ENCODE measurements at regions not wholly inside any gene's neighbourhood (a gene's known extent, or its start where the extent isn't known, plus 50 kb on each side); places are given as distances from the start of the nearest gene placed in this dataset.

- peak overlapping the region; percentile 21 for H3K4me2 ChIP-seq (replicated peaks; ENCODE audit: extremely low read depth, low read length, poor library complexity, severe bottlenecking)
- no peaks in the 10 kb centered on the region for H3K27me3 ChIP-seq (ENCODE audit: control insufficient read depth in 2 of 2, insufficient read depth in 2 of 2, low read length in 2 of 2)
- no peaks in the 10 kb centered on the region for H4K20me1 ChIP-seq (ENCODE audit: insufficient read depth, low read length)
- peak overlapping the region in 1 of 2 donors; percentile 78 for H3K27ac ChIP-seq (ENCODE audit: low read depth in 1 of 2, low read length in 2 of 2)
- Mint-ChIP-seq H3K27ac (peak overlapping the region in 6 of 7 donors; percentile 0 to 80 (median 60)), H3K4me3 (no peak overlapping the region), H3K4me1 (peaks cover 61% of the 10 kb centered on the region), H3K27me3 (ENCODE audit: low read depth in 3 of 3) (peaks cover 0 to 2% (median 0%) of the 10 kb centered on the region in 3 donors), H3K9me3 (no peaks in the 10 kb centered on the region), H3K36me3 (no peaks in the 10 kb centered on the region)
- intact Hi-C loops (cut with micrococcal nuclease) = no loop called here
- TF ChIP-seq, protein P1, sequence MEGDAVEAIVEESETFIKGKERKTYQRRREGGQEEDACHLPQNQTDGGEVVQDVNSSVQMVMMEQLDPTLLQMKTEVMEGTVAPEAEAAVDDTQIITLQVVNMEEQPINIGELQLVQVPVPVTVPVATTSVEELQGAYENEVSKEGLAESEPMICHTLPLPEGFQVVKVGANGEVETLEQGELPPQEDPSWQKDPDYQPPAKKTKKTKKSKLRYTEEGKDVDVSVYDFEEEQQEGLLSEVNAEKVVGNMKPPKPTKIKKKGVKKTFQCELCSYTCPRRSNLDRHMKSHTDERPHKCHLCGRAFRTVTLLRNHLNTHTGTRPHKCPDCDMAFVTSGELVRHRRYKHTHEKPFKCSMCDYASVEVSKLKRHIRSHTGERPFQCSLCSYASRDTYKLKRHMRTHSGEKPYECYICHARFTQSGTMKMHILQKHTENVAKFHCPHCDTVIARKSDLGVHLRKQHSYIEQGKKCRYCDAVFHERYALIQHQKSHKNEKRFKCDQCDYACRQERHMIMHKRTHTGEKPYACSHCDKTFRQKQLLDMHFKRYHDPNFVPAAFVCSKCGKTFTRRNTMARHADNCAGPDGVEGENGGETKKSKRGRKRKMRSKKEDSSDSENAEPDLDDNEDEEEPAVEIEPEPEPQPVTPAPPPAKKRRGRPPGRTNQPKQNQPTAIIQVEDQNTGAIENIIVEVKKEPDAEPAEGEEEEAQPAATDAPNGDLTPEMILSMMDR (IDR thresholded peaks at IDR 0.05) = no peak
- peak overlapping the region in 1 of 3 experiments; percentile 65 for H3K4me3 ChIP-seq (replicated peaks in 1 of 3; ENCODE audit: low read depth in 2 of 3, low read length in 3 of 3)
- no peak for DNase-seq
- no CpG with 5 or more reads among the region's 3 CpGs for WGBS (ENCODE audit: insufficient coverage)
- H2AFZ ChIP-seq (ENCODE audit: insufficient read depth, low read depth, low read length, poor library complexity, severe bottlenecking) = no peak overlapping the region
- no peak overlapping the region for H3K9ac ChIP-seq (ENCODE audit: insufficient read depth, low read length, poor library complexity, severe bottlenecking)
- no peaks in the 10 kb centered on the region for H3K79me2 ChIP-seq (ENCODE audit: insufficient read depth, low read length)
- H3K36me3 ChIP-seq (replicated peaks in 1 of 2; ENCODE audit: control insufficient read depth in 1 of 2, insufficient read depth in 2 of 2, low read length in 2 of 2) = no peaks in the 10 kb centered on the region
- H3K9me3 ChIP-seq (replicated peaks in 1 of 2; ENCODE audit: control insufficient read depth in 1 of 2, insufficient read depth in 1 of 2, low read length in 2 of 2) = no peaks in the 10 kb centered on the region
- H3K4me1 ChIP-seq (ENCODE audit: control insufficient read depth in 1 of 2, insufficient read depth in 2 of 2, low read length in 2 of 2) = peaks cover 47 to 56% of the 10 kb centered on the region in 2 donors
Measured at GRCh38 chr12:46458500-46459102, 86.0 kb upstream of the SLC38A2 start.

GRCh38 chr12:46457958-46458357 lies 85.4 kb upstream of the SLC38A2 start:
- H3K36me3 Mint-ChIP-seq = no peaks in the 10 kb centered on the region
- no peaks in the 10 kb centered on the region for H3K9me3 ChIP-seq (replicated peaks in 1 of 2; ENCODE audit: control insufficient read depth in 1 of 2, insufficient read depth in 1 of 2, low read length in 2 of 2)
- H3K4me3 ChIP-seq (replicated peaks in 1 of 3; ENCODE audit: low read depth in 2 of 3, low read length in 3 of 3) = no peak overlapping the region
- H3K4me1 Mint-ChIP-seq = peaks cover 61% of the 10 kb centered on the region
- H3K27me3 Mint-ChIP-seq (ENCODE audit: low read depth in 3 of 3) = peaks cover 0 to 2% (median 0%) of the 10 kb centered on the region in 3 donors
- H3K4me2 ChIP-seq (replicated peaks; ENCODE audit: extremely low read depth, low read length, poor library complexity, severe bottlenecking) = no peak overlapping the region
- no peaks in the 10 kb centered on the region for H3K79me2 ChIP-seq (ENCODE audit: insufficient read depth, low read length)
- H2AFZ ChIP-seq (ENCODE audit: insufficient read depth, low read depth, low read length, poor library complexity, severe bottlenecking) = no peak overlapping the region
- H3K9ac ChIP-seq (ENCODE audit: insufficient read depth, low read length, poor library complexity, severe bottlenecking) = no peak overlapping the region
- no peak overlapping the region for H3K4me3 Mint-ChIP-seq
- H3K4me1 ChIP-seq (ENCODE audit: control insufficient read depth in 1 of 2, insufficient read depth in 2 of 2, low read length in 2 of 2) = peaks cover 47 to 56% of the 10 kb centered on the region in 2 donors
- H3K27ac Mint-ChIP-seq = peak overlapping the region in 1 of 7 donors; percentile 40
- H3K9me3 Mint-ChIP-seq = no peaks in the 10 kb centered on the region
- TF ChIP-seq, protein P1 (IDR thresholded peaks at IDR 0.05) = no peak
- H3K27ac ChIP-seq (ENCODE audit: low read depth in 1 of 2, low read length in 2 of 2) = peak overlapping the region in 1 of 2 donors; percentile 78
- H3K36me3 ChIP-seq (replicated peaks in 1 of 2; ENCODE audit: control insufficient read depth in 1 of 2, insufficient read depth in 2 of 2, low read length in 2 of 2) = no peaks in the 10 kb centered on the region
- intact Hi-C loops (cut with micrococcal nuclease) = no loop called here
- no CpG with 5 or more reads among the region's 2 CpGs for WGBS (ENCODE audit: insufficient coverage)
- no peaks in the 10 kb centered on the region for H3K27me3 ChIP-seq (ENCODE audit: control insufficient read depth in 2 of 2, insufficient read depth in 2 of 2, low read length in 2 of 2)
- no peak for DNase-seq
- no peaks in the 10 kb centered on the region for H4K20me1 ChIP-seq (ENCODE audit: insufficient read depth, low read length)

Data from CD14-positive monocyte (primary cell).